ENCODE measurements at regions not wholly inside any gene's neighbourhood (a gene's known extent, or its start where the extent isn't known, plus 50 kb on each side); places are given as distances from the start of the nearest gene placed in this dataset.
A peak's percentile ranks its signal among the peaks of the same experiment; 100 is the strongest.

- DNase-seq = no peak
These were observed 61.2 kb downstream of the KLF6 start for GRCh38 chr10:3723766-3724165.

GRCh38 chr10:3720228-3721019 lies 64.6 kb downstream of the KLF6 start:
- no peak for DNase-seq

- DNase-seq = no peak
These were observed 65.8 kb downstream of the KLF6 start for GRCh38 chr10:3719024-3719843.

GRCh38 chr10:3716093-3716492 lies 68.9 kb downstream of the KLF6 start:
- peak; percentile 56 for DNase-seq

GRCh38 chr10:3714967-3715366 lies 70.0 kb downstream of the KLF6 start:
- DNase-seq = no peak

- no peak for DNase-seq
These were observed 70.5 kb downstream of the KLF6 start for GRCh38 chr10:3714531-3714930.

- DNase-seq = no peak
These were observed 72.3 kb downstream of the KLF6 start for GRCh38 chr10:3712707-3713106.

GRCh38 chr10:3711918-3712317 lies 73.1 kb downstream of the KLF6 start:
- no peak for DNase-seq

GRCh38 chr10:3710764-3711163 lies 74.2 kb downstream of the KLF6 start:
- DNase-seq = no peak

GRCh38 chr10:3709456-3710060 lies 75.5 kb downstream of the KLF6 start:
- peak; percentile 20 for DNase-seq

- no peak for DNase-seq
These were observed 76.2 kb downstream of the KLF6 start for GRCh38 chr10:3708852-3709251.

GRCh38 chr10:3704565-3705325 lies 80.3 kb downstream of the KLF6 start:
- DNase-seq = no peak

- DNase-seq = peak; percentile 37
These were observed 82.4 kb downstream of the KLF6 start for GRCh38 chr10:3702569-3702968.

- no peak for DNase-seq
These were observed 82.9 kb downstream of the KLF6 start for GRCh38 chr10:3702056-3702546.

GRCh38 chr10:3701491-3701890 lies 83.5 kb downstream of the KLF6 start:
- no peak for DNase-seq

- no peak for DNase-seq
These were observed 84.4 kb downstream of the KLF6 start for GRCh38 chr10:3700531-3701076.

GRCh38 chr10:3699916-3700315 lies 85.1 kb downstream of the KLF6 start:
- no peak for DNase-seq

GRCh38 chr10:3698312-3698711 lies 86.7 kb downstream of the KLF6 start:
- DNase-seq = no peak

- DNase-seq = no peak
These were observed 91.3 kb downstream of the KLF6 start for GRCh38 chr10:3693698-3694080.

GRCh38 chr10:3693022-3693697 lies 91.8 kb downstream of the KLF6 start:
- no peak for DNase-seq

- no peak for DNase-seq
These were observed 92.5 kb downstream of the KLF6 start for GRCh38 chr10:3692387-3692999.
